IMR-90 (cell line): ENCODE measurements at regions not wholly inside any gene's neighbourhood (a gene's known extent, or its start where the extent isn't known, plus 50 kb on each side); places are given as distances from the start of the nearest gene placed in this dataset.

Source experiments
- MAZ ChIP-seq: IDR thresholded peaks from 2 replicates; pipeline ENCODE4 v1.6.1; 2012; ENCODE audit warnings: low read depth, mild to moderate bottlenecking, low read length, improper control_type of control experiment, moderate library complexity, borderline replicate concordance
- POLR2A ChIP-seq: IDR thresholded peaks from 2 replicates; pipeline ENCODE4 v1.6.1; 2012; ENCODE audit warnings: mild to moderate bottlenecking, low read depth, low read length
- TF ChIP-seq, protein P1 (sequence below): fragments of 150-350 bp; IDR thresholded peaks from 2 replicates; pipeline ENCODE4 v1.6.1; 2016; ENCODE audit warnings: low read depth, mild to moderate bottlenecking, low read length, moderate library complexity, borderline replicate concordance
- TF ChIP-seq, protein P2 (sequence below): conservative IDR thresholded peaks from 2 replicates; pipeline ENCODE4 v1.5.1; 2012; ENCODE audit warnings: mild to moderate bottlenecking, low read depth, low read length, improper control_type of control experiment

DNA sequence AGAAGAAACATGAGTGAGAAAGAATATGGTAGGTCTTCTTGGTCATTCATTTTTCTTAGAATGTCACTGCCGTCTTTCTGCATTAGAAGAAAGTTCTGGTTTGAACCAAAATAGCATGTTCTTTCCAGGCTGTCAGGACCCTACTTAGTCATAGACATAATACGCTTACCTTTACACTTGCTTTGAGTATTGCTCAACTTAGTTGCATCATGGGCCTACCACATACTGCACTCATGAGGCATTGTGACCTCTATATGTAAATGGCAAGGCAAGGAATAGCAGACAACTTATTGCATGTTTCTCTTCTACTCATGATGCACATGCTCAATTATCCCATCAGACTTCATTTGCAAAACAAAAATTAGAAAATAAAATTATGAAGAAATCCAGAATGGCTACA lies 415.0 kb downstream of the HLX start:
- TF ChIP-seq, protein P1, sequence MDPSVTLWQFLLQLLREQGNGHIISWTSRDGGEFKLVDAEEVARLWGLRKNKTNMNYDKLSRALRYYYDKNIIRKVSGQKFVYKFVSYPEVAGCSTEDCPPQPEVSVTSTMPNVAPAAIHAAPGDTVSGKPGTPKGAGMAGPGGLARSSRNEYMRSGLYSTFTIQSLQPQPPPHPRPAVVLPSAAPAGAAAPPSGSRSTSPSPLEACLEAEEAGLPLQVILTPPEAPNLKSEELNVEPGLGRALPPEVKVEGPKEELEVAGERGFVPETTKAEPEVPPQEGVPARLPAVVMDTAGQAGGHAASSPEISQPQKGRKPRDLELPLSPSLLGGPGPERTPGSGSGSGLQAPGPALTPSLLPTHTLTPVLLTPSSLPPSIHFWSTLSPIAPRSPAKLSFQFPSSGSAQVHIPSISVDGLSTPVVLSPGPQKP: no peak
- TF ChIP-seq, protein P2, sequence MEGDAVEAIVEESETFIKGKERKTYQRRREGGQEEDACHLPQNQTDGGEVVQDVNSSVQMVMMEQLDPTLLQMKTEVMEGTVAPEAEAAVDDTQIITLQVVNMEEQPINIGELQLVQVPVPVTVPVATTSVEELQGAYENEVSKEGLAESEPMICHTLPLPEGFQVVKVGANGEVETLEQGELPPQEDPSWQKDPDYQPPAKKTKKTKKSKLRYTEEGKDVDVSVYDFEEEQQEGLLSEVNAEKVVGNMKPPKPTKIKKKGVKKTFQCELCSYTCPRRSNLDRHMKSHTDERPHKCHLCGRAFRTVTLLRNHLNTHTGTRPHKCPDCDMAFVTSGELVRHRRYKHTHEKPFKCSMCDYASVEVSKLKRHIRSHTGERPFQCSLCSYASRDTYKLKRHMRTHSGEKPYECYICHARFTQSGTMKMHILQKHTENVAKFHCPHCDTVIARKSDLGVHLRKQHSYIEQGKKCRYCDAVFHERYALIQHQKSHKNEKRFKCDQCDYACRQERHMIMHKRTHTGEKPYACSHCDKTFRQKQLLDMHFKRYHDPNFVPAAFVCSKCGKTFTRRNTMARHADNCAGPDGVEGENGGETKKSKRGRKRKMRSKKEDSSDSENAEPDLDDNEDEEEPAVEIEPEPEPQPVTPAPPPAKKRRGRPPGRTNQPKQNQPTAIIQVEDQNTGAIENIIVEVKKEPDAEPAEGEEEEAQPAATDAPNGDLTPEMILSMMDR: no peak
- TF ChIP-seq POLR2A (no peak), MAZ (no peak)
